Bronchial epithelial cell (primary cell): ENCODE measurements at regions not wholly inside any gene's neighbourhood (a gene's known extent, or its start where the extent isn't known, plus 50 kb on each side); places are given as distances from the start of the nearest gene placed in this dataset.

Source experiments
- DNase-seq: peaks from one replicate; pipeline ENCODE4 v3.0.0-alpha.2; 2010; ENCODE audit warnings: low read depth
- FAIRE-seq: peaks from 2 replicates; lab custom pipeline; 2011; peaks lifted over from hg19 to GRCh38; lab: Jason Lieb, UNC
- H3K27me3 ChIP-seq: 2 replicates; pipeline ENCODE4 v1.5.1; 2011; ENCODE audit warnings: low read length; ENCODE audit not compliant: control insufficient read depth, insufficient read depth
- H3K36me3 ChIP-seq: 2 replicates; pipeline ENCODE4 v1.5.1; 2011; ENCODE audit warnings: low read length; ENCODE audit not compliant: control insufficient read depth, insufficient read depth
- H3K4me3 ChIP-seq: 2 replicates; pipeline ENCODE4 v1.5.1; 2011; ENCODE audit warnings: mild to moderate bottlenecking, low read depth, low read length, control low read depth
- TF ChIP-seq, protein P1 (sequence below): IDR thresholded peaks from 2 replicates; pipeline ENCODE4 v1.5.1; 2011; ENCODE audit warnings: mild to moderate bottlenecking, moderate library complexity, low read length, control low read depth, inconsistent platforms; ENCODE audit not compliant: insufficient read depth, severe bottlenecking

DNA sequence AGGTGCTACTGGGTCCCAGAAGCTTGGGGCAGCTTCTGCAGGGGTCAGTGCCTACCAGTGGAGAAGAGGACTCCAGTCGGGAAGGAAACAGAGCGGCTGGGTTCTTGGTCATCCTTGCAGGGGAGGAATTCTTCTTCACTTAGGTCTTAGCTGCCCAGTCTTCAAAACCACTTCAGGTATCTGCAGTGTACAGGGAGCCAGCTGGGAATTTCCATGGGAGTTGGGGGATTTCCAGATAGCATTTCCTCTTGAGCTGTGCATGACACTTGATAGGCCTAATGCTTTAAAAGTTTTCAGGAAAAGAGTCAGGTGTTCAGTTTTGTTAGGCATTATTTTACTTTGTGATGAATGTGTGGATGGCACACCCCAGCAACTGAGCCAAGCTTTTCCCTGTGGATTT, 58.1 kb upstream of the ENPP6 start:
- TF ChIP-seq, protein P1, sequence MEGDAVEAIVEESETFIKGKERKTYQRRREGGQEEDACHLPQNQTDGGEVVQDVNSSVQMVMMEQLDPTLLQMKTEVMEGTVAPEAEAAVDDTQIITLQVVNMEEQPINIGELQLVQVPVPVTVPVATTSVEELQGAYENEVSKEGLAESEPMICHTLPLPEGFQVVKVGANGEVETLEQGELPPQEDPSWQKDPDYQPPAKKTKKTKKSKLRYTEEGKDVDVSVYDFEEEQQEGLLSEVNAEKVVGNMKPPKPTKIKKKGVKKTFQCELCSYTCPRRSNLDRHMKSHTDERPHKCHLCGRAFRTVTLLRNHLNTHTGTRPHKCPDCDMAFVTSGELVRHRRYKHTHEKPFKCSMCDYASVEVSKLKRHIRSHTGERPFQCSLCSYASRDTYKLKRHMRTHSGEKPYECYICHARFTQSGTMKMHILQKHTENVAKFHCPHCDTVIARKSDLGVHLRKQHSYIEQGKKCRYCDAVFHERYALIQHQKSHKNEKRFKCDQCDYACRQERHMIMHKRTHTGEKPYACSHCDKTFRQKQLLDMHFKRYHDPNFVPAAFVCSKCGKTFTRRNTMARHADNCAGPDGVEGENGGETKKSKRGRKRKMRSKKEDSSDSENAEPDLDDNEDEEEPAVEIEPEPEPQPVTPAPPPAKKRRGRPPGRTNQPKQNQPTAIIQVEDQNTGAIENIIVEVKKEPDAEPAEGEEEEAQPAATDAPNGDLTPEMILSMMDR, result no peak
- DNase-seq, result no peak
- Histone ChIP-seq H3K36me3 (no peaks in the 10 kb centered on the region), H3K4me3 (no peak overlapping the region), H3K27me3 (no peaks in the 10 kb centered on the region)
- FAIRE-seq, result no peak

DNA sequence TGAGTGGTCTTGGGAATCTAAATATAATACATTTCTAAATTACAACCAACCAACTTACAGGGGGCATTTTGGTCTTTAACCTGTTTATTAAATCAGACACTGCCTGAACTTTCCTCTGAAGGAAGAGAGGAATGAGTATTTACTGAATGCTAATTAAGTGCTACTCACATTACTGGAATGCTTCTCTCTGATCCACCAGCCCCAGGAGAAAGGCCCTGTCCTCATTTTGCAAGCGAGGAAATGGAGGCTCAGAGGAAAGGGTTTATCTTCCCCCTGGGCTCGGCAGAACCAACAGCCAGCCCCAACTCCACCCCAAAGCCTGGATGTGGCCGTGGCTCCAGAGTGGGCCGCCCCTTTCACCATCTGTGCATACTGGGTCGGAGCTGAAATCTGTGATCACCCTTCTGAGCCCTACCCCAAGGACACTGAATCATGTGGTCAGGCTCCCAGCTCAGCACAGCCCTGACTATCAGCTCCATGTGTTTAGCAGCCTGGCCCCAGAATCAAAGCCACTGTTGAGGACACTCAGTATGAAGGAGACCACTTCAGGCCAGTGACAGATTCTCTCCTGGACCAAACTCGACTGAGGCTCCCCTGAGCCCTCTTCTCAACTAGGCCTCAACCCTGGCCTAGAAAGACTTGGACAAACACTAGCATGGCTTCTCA, 56.7 kb upstream of the ENPP6 start:
- TF ChIP-seq, protein P1, result no peak
- DNase-seq (no peak), FAIRE-seq (no peak)
- Histone ChIP-seq H3K4me3 (no peak overlapping the region), H3K36me3 (no peaks in the 10 kb centered on the region), H3K27me3 (no peaks in the 10 kb centered on the region)

DNA sequence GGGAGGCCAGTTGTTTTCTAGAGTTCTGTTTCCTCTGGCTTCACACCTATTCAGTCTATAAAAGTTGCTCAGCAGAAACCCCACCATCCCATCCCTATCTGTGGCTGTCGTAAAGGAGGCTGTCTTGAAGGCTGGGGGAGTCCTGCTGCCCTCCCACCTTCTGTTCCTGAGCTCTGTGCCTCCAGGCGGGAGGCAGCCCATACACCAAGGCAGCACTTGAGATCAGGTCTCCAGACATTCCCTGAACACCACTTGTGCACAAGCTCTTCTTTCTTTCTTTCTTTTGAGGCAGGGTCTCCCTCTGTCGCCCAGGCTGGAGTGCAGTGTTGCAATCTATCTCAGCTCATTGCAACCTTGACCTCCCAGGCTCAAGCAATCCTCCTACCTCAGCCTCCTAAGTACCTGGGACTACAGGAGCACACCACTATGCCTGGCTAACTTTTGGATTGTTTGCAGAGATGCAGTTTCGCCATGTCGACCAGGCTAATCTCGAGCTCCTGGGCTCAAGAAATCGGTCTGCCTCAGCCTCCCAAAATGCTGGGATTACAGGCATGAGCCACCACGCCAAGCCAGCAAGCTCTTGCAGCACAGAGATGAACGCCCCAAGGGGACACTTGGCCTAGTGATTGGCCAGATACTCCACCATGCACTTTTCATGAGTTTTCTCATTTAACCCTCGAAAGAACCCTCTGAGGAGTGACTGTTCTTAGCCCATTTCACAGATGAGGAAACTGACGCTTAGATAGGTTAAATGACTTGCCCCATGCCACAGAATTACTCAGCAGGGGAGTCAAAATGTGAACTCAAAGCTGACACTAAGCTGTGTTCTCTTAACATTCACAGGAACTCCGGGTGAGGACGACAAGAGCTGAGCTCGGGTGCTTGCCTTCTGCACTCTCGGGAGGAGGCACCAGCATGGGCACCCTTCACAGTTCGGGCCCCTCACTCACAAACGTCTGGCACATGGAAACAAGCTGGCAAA, 55.8 kb upstream of the ENPP6 start:
- FAIRE-seq (no peak), DNase-seq (no peak)
- Histone ChIP-seq H3K27me3 (no peaks in the 10 kb centered on the region), H3K36me3 (no peaks in the 10 kb centered on the region), H3K4me3 (no peak overlapping the region)
- TF ChIP-seq, protein P1, result no peak

DNA sequence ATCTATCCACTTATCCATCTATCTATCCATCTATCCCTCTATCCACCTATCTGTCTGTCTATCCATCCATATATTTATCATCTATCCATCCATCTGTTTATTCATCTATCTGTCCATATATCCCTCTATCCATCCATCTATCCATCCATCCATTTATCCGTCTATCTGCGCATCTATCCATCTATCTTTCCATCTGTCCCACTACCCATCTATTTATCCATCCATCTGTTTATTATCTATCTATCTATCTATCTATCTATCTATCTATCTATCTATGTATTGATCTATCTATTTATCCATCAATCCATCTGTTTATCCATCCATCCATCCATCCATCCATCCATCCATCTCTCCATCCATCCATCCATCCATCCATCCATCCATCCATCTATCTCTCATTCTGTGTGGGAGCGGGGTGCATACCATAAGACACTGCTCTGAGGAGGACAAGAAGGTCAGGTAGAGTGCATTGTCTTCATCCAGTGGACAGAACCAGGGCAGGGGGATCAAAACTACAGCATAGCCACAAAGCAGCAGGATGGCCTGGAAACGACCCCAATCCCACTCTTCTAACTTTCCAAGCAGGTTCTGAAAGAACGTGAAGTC, 53.2 kb upstream of the ENPP6 start:
- TF ChIP-seq, protein P1, result no peak
- DNase-seq (no peak), FAIRE-seq (no peak)
- Histone ChIP-seq H3K36me3 (no peaks in the 10 kb centered on the region), H3K27me3 (no peaks in the 10 kb centered on the region), H3K4me3 (no peak overlapping the region)

DNA sequence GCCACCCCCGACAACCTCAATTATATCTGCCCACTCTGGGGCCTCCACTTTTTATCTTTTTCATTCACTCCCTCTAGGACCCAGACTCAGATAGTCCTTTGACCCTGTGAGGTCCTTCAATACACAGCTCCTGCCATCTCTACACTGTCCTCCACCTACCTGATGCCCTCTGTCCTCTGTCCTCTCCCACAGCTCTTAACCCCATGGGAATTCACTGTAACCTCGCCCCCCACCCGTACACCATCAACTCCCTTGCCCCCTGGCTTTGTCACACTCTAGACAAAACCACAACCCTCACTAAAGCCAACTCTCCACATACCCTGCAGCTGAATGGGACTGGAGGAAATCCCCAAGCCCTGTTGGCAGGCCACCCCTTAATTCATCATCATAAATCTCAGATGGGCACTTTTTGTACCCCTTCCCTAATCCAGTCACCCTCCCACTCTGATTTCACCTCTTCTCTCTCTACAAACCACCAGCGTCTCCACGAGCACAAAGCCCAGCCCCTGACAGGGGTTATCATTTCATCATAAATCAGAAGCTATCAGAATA, 52.3 kb upstream of the ENPP6 start:
- no peaks in the 10 kb centered on the region for H3K36me3 ChIP-seq
- no peak for FAIRE-seq
- no peak overlapping the region for H3K4me3 ChIP-seq
- H3K27me3 ChIP-seq, result no peaks in the 10 kb centered on the region
- TF ChIP-seq, protein P1, result no peak
- DNase-seq, result no peak
